HuH-7 (cell line): ENCODE measurements at regions not wholly inside any gene's neighbourhood (a gene's known extent, or its start where the extent isn't known, plus 50 kb on each side); places are given as distances from the start of the nearest gene placed in this dataset.

ENCODE experiments used
- DNase-seq: peaks from one replicate; pipeline ENCODE4 v3.0.0; 2011; ENCODE audit warnings: low spot score

- no peak for DNase-seq
These were observed 282.6 kb upstream of the DPYD start for GRCh38 chr1:98203466-98203865.

GRCh38 chr1:98201666-98202081, 280.8 kb upstream of the DPYD start:
- DNase-seq = no peak

- DNase-seq = no peak
These were observed 276.5 kb upstream of the DPYD start for GRCh38 chr1:98197356-98197755.

GRCh38 chr1:98196012-98196411, 275.2 kb upstream of the DPYD start:
- DNase-seq = no peak

GRCh38 chr1:98188774-98189173, 267.9 kb upstream of the DPYD start:
- no peak for DNase-seq

GRCh38 chr1:98184856-98185255, 264.0 kb upstream of the DPYD start:
- no peak for DNase-seq

- peak; percentile 2 for DNase-seq
These were observed 260.4 kb upstream of the DPYD start for GRCh38 chr1:98181036-98181764.

- no peak for DNase-seq
These were observed 258.4 kb upstream of the DPYD start for GRCh38 chr1:98179151-98179773.

GRCh38 chr1:98177751-98178150, 256.9 kb upstream of the DPYD start:
- DNase-seq = no peak

GRCh38 chr1:98176936-98177335, 256.1 kb upstream of the DPYD start:
- no peak for DNase-seq

GRCh38 chr1:98176414-98176813, 255.6 kb upstream of the DPYD start:
- no peak for DNase-seq

GRCh38 chr1:98172578-98172977, 251.7 kb upstream of the DPYD start:
- DNase-seq = no peak

- DNase-seq = no peak
These were observed 251.2 kb upstream of the DPYD start for GRCh38 chr1:98172022-98172421.

- no peak for DNase-seq
These were observed 243.7 kb upstream of the DPYD start for GRCh38 chr1:98164509-98164908.

GRCh38 chr1:98157524-98158313, 236.9 kb upstream of the DPYD start:
- DNase-seq = no peak

- DNase-seq = no peak
These were observed 226.4 kb upstream of the DPYD start for GRCh38 chr1:98147280-98147679.

- DNase-seq = no peak
These were observed 224.8 kb upstream of the DPYD start for GRCh38 chr1:98145655-98146054.

- no peak for DNase-seq
These were observed 222.6 kb upstream of the DPYD start for GRCh38 chr1:98143403-98143802.

- no peak for DNase-seq
These were observed 212.3 kb upstream of the DPYD start for GRCh38 chr1:98133131-98133530.

- DNase-seq = no peak
These were observed 209.6 kb upstream of the DPYD start for GRCh38 chr1:98130408-98130807.

- no peak for DNase-seq
These were observed 208.7 kb upstream of the DPYD start for GRCh38 chr1:98129491-98129890.

GRCh38 chr1:98126740-98127139, 205.9 kb upstream of the DPYD start:
- DNase-seq = no peak

GRCh38 chr1:98121646-98122045, 200.8 kb upstream of the DPYD start:
- no peak for DNase-seq
